ENCODE measurements at regions not wholly inside any gene's neighbourhood (a gene's known extent, or its start where the extent isn't known, plus 50 kb on each side); places are given as distances from the start of the nearest gene placed in this dataset.
"Not testable (repeated sequence)": the region's sequence is repeated elsewhere in the genome, so short reads cannot be mapped to it uniquely, and the experiment has no call there.

DNA sequence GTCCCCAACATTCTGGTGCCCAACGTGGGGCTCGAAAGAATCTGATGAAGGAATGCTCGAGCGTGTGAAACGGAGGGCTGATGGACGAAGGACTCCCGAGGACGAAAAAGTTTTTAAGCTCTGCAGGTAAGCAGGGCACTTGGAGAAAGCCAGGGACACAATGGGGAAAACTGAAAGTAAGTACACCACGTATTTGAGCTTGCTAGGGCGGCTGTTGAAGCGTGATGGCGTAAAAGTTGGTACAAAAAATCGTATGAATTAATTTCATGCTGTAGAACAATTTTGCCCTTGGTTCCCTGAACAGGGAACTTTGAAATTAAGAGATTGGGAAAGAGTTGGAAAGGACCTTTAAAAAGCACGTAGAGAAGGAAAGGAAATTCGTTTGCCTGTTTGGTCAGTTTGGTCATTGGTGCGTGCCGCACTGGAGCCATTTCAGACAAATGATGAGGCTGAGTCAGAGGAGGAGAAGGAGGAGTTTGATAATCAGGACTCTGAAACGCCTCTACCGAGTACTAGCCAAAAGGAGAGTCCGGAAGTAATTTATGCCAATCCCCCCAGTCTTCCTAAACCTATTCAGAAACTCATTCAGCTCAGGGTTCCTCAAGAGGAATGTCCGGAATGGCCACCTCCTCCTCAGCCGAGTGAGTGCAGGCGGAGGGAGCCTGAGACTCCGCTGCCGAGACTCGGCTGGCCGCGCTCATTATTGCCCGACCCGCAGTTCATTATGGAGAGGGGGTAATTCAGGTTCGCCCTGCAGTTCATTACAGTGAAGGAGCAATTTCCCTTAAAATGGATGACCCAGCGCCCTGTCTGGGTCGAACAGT is 59.2 kb upstream of the PRSS16 start:
- no peak for DNase-seq (ENCODE audit: extremely low spot score)
- Histone ChIP-seq H3K27ac (replicated peaks in 1 of 4) (peak overlapping the region; percentile 76 to 82 (median 80)), H3K9me3 (no peaks in the 10 kb centered on the region), H3K36me3 (no peaks in the 10 kb centered on the region), H3K27me3 (peaks cover 0 to 21% (median 0%) of the 10 kb centered on the region in 4 donors), H3K4me1 (peaks cover 0 to 9% (median 6%) of the 10 kb centered on the region in 4 donors), H3K4me3 (peak overlapping the region; percentile 57 to 70 (median 66))
- TF ChIP-seq POLR2AphosphoS5 (IDR thresholded peaks at IDR 0.05) (peak in 1 of 2 donors; percentile 65), CTCF (IDR thresholded peaks at IDR 0.05) (no peak)
- 1% methylated on average over 32 of the region's 33 CpGs for WGBS
- intact Hi-C loops (cut with DNase I): loop anchor here (5.0 to 10.0 kb wide), 3 partner anchors 327 to 709 kb away; no protein-coding TSS in a partner anchor

DNA sequence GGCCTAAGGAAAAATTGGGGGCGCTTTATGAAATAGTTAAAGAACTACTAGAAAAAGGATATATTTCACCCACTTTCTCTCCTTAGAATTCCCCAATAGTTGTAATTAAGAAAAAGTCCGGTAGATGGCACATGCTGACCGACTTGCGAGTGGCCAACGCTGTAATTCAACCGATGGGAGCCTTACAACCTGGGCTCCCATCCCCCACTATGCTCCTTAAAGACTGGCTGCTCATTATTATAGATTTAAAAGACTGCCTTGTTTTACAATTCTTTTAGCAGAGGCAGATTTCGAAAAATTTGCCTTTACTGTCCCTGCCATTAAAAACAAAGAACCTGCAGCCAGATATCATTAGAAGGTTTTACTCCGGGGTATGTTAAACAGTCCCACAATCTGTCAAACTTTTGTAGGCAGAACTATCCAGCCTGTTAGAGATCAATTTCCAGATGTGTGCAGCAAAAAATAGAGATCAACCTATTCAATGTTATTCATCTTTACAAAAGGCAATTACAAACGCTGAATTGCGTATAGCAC is 58.5 kb upstream of the PRSS16 start:
- no peak for DNase-seq (ENCODE audit: extremely low spot score)
- Histone ChIP-seq H3K27ac (replicated peaks in 1 of 4) (peak overlapping the region; percentile 76 to 82 (median 80)), H3K4me3 (peak overlapping the region; percentile 57 to 70 (median 66)), H3K4me1 (peaks cover 0 to 9% (median 6%) of the 10 kb centered on the region in 4 donors), H3K36me3 (no peaks in the 10 kb centered on the region), H3K27me3 (peaks cover 0 to 15% (median 0%) of the 10 kb centered on the region in 4 donors), H3K9me3 (no peaks in the 10 kb centered on the region)
- intact Hi-C loops (cut with DNase I): loop anchor here (5.0 to 10.0 kb wide), 3 partner anchors 326 to 708 kb away; no protein-coding TSS in a partner anchor
- TF ChIP-seq CTCF (IDR thresholded peaks at IDR 0.05) (peak; percentile 77 to 79 (median 78)), EP300 (IDR thresholded peaks at IDR 0.05) (no peak), POLR2AphosphoS5 (IDR thresholded peaks at IDR 0.05) (peak in 1 of 2 donors; percentile 25)
- 19% methylated on average over 10 of the region's 10 CpGs for WGBS

GRCh38 chr6:27190126-27190525 is 57.4 kb upstream of the PRSS16 start:
- peaks cover 0 to 6% (median 0%) of the 10 kb centered on the region in 4 donors for H3K27me3 ChIP-seq
- intact Hi-C loops (cut with DNase I): no loop called here
- H3K9me3 ChIP-seq: no peaks in the 10 kb centered on the region
- H3K4me3 ChIP-seq: no peak overlapping the region
- no peak for DNase-seq (ENCODE audit: extremely low spot score)
- TF ChIP-seq EP300 (IDR thresholded peaks at IDR 0.05) (no peak), POLR2A (IDR thresholded peaks at IDR 0.05; ENCODE audit: low read depth) (no peak), CTCF (IDR thresholded peaks at IDR 0.05) (no peak), POLR2AphosphoS5 (IDR thresholded peaks at IDR 0.05) (no peak)
- 94% methylated on average over 5 of the region's 5 CpGs for WGBS
- no peaks in the 10 kb centered on the region for H3K36me3 ChIP-seq
- peaks cover 0 to 9% (median 6%) of the 10 kb centered on the region in 4 donors for H3K4me1 ChIP-seq
- no peak overlapping the region for H3K27ac ChIP-seq (replicated peaks in 1 of 4)

GRCh38 chr6:27194453-27194852 is 53.0 kb upstream of the PRSS16 start:
- DNase-seq (ENCODE audit: extremely low spot score); intact Hi-C loops (cut with DNase I); H3K27ac ChIP-seq (replicated peaks in 1 of 4); H3K4me1 ChIP-seq; H3K4me3 ChIP-seq; H3K27me3 ChIP-seq; H3K36me3 ChIP-seq; H3K9me3 ChIP-seq: not testable (repeated sequence)
- WGBS: 69% methylated on average over 4 of the region's 4 CpGs

GRCh38 chr6:27195547-27195946 is 52.0 kb upstream of the PRSS16 start:
- H3K4me3 ChIP-seq; H3K27me3 ChIP-seq; intact Hi-C loops (cut with DNase I); H3K27ac ChIP-seq (replicated peaks in 1 of 4); H3K9me3 ChIP-seq; H3K4me1 ChIP-seq; H3K36me3 ChIP-seq; DNase-seq (ENCODE audit: extremely low spot score): not testable (repeated sequence)
- WGBS: 57% methylated on average over 3 of the region's 3 CpGs

Small RNAs in the stretch of these regions (small RNA-seq; reads per million reads assigned to genes)
- gene MIR3143 (0 reads per million in 3 donors), gene RNU2-62P (0 to 0.08 (median 0) reads per million in 3 donors)
